ENCODE measurements at regions not wholly inside any gene's neighbourhood (a gene's known extent, or its start where the extent isn't known, plus 50 kb on each side); places are given as distances from the start of the nearest gene placed in this dataset.

GRCh38 chr3:111470032-111470431 lies 72.0 kb upstream of the CD96 start:
- ChIA-PET CTCF (no interaction called here), POLR2A (no interaction called here), RAD21 (ENCODE audit: low non-redundant PET in 1 of 2, low total read pairs in 2 of 2, uncharacterized antibody in 2 of 2, unreplicated experiment in 2 of 2) (no interaction called here)
- H3K4me1 ChIP-seq (ENCODE audit: control insufficient read depth in 1 of 2, insufficient read depth in 2 of 2, low read length in 2 of 2): no peaks in the 10 kb centered on the region
- H3K27ac ChIP-seq (ENCODE audit: low read depth, low read length): no peak overlapping the region
- H3K9ac ChIP-seq (ENCODE audit: low read length): no peak overlapping the region
- ATAC-seq (no peak), DNase-seq (ENCODE audit: low read depth, low spot score) (no peak)
- BruUV-seq (replicated peaks): no TSS peak
- no peak overlapping the region for H3K4me2 ChIP-seq (ENCODE audit: low read length)
- no peaks in the 10 kb centered on the region for H3K36me3 ChIP-seq (ENCODE audit: control insufficient read depth in 1 of 2, insufficient read depth in 2 of 2, low read length in 2 of 2)
- H4K20me1 ChIP-seq (ENCODE audit: insufficient read depth): no peaks in the 10 kb centered on the region
- intact Hi-C loops (cut with micrococcal nuclease): no loop called here
- no peak overlapping the region for H3K4me3 ChIP-seq (replicated peaks in 1 of 2; ENCODE audit: low read depth in 1 of 2, low read length in 2 of 2)
- H3K27me3 ChIP-seq (ENCODE audit: insufficient read depth, low read length): no peaks in the 10 kb centered on the region
- no peak overlapping the region for H2AFZ ChIP-seq (ENCODE audit: low read depth, low read length, poor library complexity, severe bottlenecking)
- H3K79me2 ChIP-seq (ENCODE audit: insufficient read depth, low read length): no peaks in the 10 kb centered on the region
- H3K9me2 ChIP-seq (ENCODE audit: insufficient read depth): no peaks in the 10 kb centered on the region
- no peaks in the 10 kb centered on the region for H3K9me3 ChIP-seq (ENCODE audit: control insufficient read depth in 1 of 2, insufficient read depth in 1 of 2, low read depth in 1 of 2, low read length in 2 of 2)
- TF ChIP-seq MAX (IDR thresholded peaks at IDR 0.05): no peak
- no peak for TF ChIP-seq CEBPB (IDR thresholded peaks at IDR 0.05; ENCODE audit: low read depth)
- TF ChIP-seq REST (IDR thresholded peaks at IDR 0.05; ENCODE audit: low read depth): no peak
- TF ChIP-seq ZBTB33 (IDR thresholded peaks at IDR 0.05; ENCODE audit: extremely low read depth, insufficient replicate concordance, low read length): no peak
- TF ChIP-seq ZNF274 (IDR thresholded peaks at IDR 0.05; ENCODE audit: low read depth, low read length): no peak
- no peak for TF ChIP-seq TCF7L2 (IDR thresholded peaks at IDR 0.05; ENCODE audit: borderline replicate concordance, extremely low read depth, insufficient read depth, insufficient read length)
- no peak for TF ChIP-seq CBX3 (IDR thresholded peaks at IDR 0.05; ENCODE audit: low read depth)

Data from HCT116 (cell line).